ENCODE measurements at regions not wholly inside any gene's neighbourhood (a gene's known extent, or its start where the extent isn't known, plus 50 kb on each side); places are given as distances from the start of the nearest gene placed in this dataset.
"Not testable (repeated sequence)": the region's sequence is repeated elsewhere in the genome, so short reads cannot be mapped to it uniquely, and the experiment has no call there.

GRCh38 chr6:8953310-8953709 lies 518.0 kb upstream of the SLC35B3 start:
- Mint-ChIP-seq H3K27me3 (peaks cover 6% of the 10 kb centered on the region), H3K9me3 (ENCODE audit: low read depth) (no peaks in the 10 kb centered on the region), H3K36me3 (no peaks in the 10 kb centered on the region), H3K27ac (no peak overlapping the region), H3K4me3 (no peak overlapping the region), H3K4me1 (ENCODE audit: low read depth) (no peaks in the 10 kb centered on the region)

DNA sequence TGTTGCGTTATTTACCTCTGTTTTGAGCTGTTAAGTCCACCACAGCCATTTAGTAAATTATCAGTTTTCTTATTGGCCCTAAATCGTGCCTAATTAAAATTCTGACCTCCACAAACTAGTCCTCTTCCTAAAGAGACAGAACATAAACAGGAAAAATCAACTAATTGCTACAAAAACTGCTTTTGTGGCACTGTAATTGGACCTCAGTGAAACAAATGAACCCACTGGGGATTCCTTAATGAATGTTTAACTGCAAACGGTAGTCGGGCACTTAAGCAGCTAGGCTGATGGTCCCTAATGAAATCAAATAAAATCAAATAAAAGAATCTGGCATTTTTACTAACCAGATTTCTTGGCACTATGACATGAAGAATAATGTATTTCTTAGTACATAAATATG lies 513.4 kb upstream of the SLC35B3 start:
- Mint-ChIP-seq H3K36me3 (no peaks in the 10 kb centered on the region), H3K27me3 (peaks cover 6% of the 10 kb centered on the region), H3K27ac (no peak overlapping the region), H3K4me3 (no peak overlapping the region), H3K9me3 (ENCODE audit: low read depth) (no peaks in the 10 kb centered on the region), H3K4me1 (ENCODE audit: low read depth) (no peaks in the 10 kb centered on the region)

GRCh38 chr6:8947900-8948299 lies 512.6 kb upstream of the SLC35B3 start:
- H3K4me3 Mint-ChIP-seq = no peak overlapping the region
- no peaks in the 10 kb centered on the region for H3K9me3 Mint-ChIP-seq (ENCODE audit: low read depth)
- H3K27me3 Mint-ChIP-seq = peaks cover 4% of the 10 kb centered on the region
- no peaks in the 10 kb centered on the region for H3K36me3 Mint-ChIP-seq
- no peak overlapping the region for H3K27ac Mint-ChIP-seq
- no peaks in the 10 kb centered on the region for H3K4me1 Mint-ChIP-seq (ENCODE audit: low read depth)

- no peak overlapping the region for H3K27ac Mint-ChIP-seq
- no peaks in the 10 kb centered on the region for H3K36me3 Mint-ChIP-seq
- H3K4me1 Mint-ChIP-seq (ENCODE audit: low read depth) = no peaks in the 10 kb centered on the region
- no peak overlapping the region for H3K4me3 Mint-ChIP-seq
- H3K27me3 Mint-ChIP-seq = peaks cover 2% of the 10 kb centered on the region
- H3K9me3 Mint-ChIP-seq (ENCODE audit: low read depth) = no peaks in the 10 kb centered on the region
Observed at GRCh38 chr6:8944548-8944947, 509.2 kb upstream of the SLC35B3 start.

- H3K27me3 Mint-ChIP-seq = peaks cover 2% of the 10 kb centered on the region
- no peaks in the 10 kb centered on the region for H3K9me3 Mint-ChIP-seq (ENCODE audit: low read depth)
- H3K4me1 Mint-ChIP-seq (ENCODE audit: low read depth) = no peaks in the 10 kb centered on the region
- no peak overlapping the region for H3K4me3 Mint-ChIP-seq
- H3K27ac Mint-ChIP-seq = no peak overlapping the region
- no peaks in the 10 kb centered on the region for H3K36me3 Mint-ChIP-seq
Observed at GRCh38 chr6:8943073-8943472, 507.7 kb upstream of the SLC35B3 start.

- H3K27ac Mint-ChIP-seq = no peak overlapping the region
- H3K27me3 Mint-ChIP-seq = peaks cover 2% of the 10 kb centered on the region
- no peaks in the 10 kb centered on the region for H3K9me3 Mint-ChIP-seq (ENCODE audit: low read depth)
- no peak overlapping the region for H3K4me3 Mint-ChIP-seq
- H3K36me3 Mint-ChIP-seq = no peaks in the 10 kb centered on the region
- no peaks in the 10 kb centered on the region for H3K4me1 Mint-ChIP-seq (ENCODE audit: low read depth)
Observed at GRCh38 chr6:8941577-8941976, 506.2 kb upstream of the SLC35B3 start.

- Mint-ChIP-seq H3K4me1 (ENCODE audit: low read depth) (no peaks in the 10 kb centered on the region), H3K4me3 (no peak overlapping the region), H3K27me3 (peaks cover 2% of the 10 kb centered on the region), H3K27ac (no peak overlapping the region), H3K9me3 (ENCODE audit: low read depth) (no peaks in the 10 kb centered on the region), H3K36me3 (no peaks in the 10 kb centered on the region)
Observed at GRCh38 chr6:8940356-8940755, 505.0 kb upstream of the SLC35B3 start.

- H3K4me3 Mint-ChIP-seq = no peak overlapping the region
Observed at GRCh38 chr6:8939615-8940014, 504.3 kb upstream of the SLC35B3 start.

GRCh38 chr6:8934318-8934717 lies 499.0 kb upstream of the SLC35B3 start:
- H3K27me3 Mint-ChIP-seq = no peaks in the 10 kb centered on the region
- H3K4me1 Mint-ChIP-seq (ENCODE audit: low read depth) = no peaks in the 10 kb centered on the region
- no peak overlapping the region for H3K4me3 Mint-ChIP-seq
- no peaks in the 10 kb centered on the region for H3K36me3 Mint-ChIP-seq
- no peak overlapping the region for H3K27ac Mint-ChIP-seq
- H3K9me3 Mint-ChIP-seq (ENCODE audit: low read depth) = no peaks in the 10 kb centered on the region

More at GRCh38 chr6:8939615-8940014, 504.3 kb upstream of the SLC35B3 start:
- H3K9me3 Mint-ChIP-seq (ENCODE audit: low read depth) = no peaks in the 10 kb centered on the region
- peaks cover 2% of the 10 kb centered on the region for H3K27me3 Mint-ChIP-seq
- no peaks in the 10 kb centered on the region for H3K36me3 Mint-ChIP-seq
- no peaks in the 10 kb centered on the region for H3K4me1 Mint-ChIP-seq (ENCODE audit: low read depth)
- H3K27ac Mint-ChIP-seq = no peak overlapping the region

DNA sequence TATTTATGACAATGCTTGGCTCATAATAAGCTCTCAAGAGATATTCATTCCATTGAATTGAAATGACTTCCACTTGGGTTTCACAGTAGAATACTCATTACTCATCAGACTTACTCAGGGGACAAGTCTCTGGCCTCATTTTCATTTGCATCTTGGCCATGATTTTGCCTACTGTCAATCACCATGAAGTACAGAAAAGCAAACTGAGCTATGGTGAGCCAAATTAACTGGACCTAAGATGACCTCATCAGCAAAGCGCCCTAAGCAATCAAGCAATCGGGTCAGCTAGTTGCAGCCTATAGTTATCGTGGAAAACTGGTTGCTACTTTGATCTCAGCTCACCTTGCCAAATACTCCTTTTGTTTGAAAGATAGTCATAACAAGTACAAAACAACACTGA lies 494.7 kb upstream of the SLC35B3 start:
- Mint-ChIP-seq H3K27me3 (no peaks in the 10 kb centered on the region), H3K36me3 (no peaks in the 10 kb centered on the region), H3K4me3 (no peak overlapping the region), H3K27ac (no peak overlapping the region), H3K9me3 (ENCODE audit: low read depth) (no peaks in the 10 kb centered on the region), H3K4me1 (ENCODE audit: low read depth) (no peaks in the 10 kb centered on the region)

DNA sequence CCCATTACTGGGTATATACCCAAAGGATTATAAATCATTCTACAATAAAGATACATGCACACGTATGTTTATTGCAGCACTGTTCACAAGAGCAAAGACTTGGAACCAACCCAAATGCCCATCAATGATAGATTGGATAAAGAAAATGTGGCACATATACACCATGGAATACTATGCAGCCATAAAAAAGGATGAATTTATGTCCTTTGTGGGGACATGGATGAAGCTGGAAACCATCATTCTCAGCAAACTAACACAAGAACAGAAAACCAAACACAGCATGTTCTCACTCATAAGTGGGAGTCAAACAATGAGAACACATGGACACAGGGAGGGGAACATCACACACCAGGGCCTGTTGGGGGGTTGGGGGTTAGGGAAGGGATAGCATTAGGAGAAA lies 484.9 kb upstream of the SLC35B3 start:
- H3K4me1 Mint-ChIP-seq (ENCODE audit: low read depth); H3K36me3 Mint-ChIP-seq; H3K27ac Mint-ChIP-seq; H3K27me3 Mint-ChIP-seq; H3K9me3 Mint-ChIP-seq (ENCODE audit: low read depth); H3K4me3 Mint-ChIP-seq: not testable (repeated sequence)

DNA sequence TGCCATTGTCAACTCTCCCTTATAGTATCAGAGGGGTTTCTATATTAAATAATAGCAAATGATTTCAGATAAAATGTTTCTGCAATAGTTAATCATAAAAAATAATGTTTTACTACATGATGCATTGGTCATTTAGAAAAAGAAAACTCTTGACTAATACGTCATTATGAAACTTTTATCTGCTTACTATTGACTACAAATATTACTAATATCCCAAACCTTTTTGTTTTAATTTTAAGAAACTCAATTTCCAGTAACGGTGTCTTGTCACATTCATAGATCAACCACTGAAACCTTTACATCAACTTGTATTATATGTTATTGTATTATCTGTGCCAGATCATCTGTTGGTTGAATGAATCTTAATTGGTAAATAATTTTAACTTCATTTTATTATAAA lies 482.9 kb upstream of the SLC35B3 start:
- H3K9me3 Mint-ChIP-seq (ENCODE audit: low read depth) = peaks cover 4% of the 10 kb centered on the region

GRCh38 chr6:8914700-8915099 lies 479.4 kb upstream of the SLC35B3 start:
- Mint-ChIP-seq H3K4me3 (no peak overlapping the region), H3K27ac (no peak overlapping the region), H3K9me3 (ENCODE audit: low read depth) (peaks cover 9% of the 10 kb centered on the region), H3K36me3 (no peaks in the 10 kb centered on the region), H3K4me1 (ENCODE audit: low read depth) (no peaks in the 10 kb centered on the region), H3K27me3 (peaks cover 2% of the 10 kb centered on the region)

More for the DNA sequence above, 482.9 kb upstream of the SLC35B3 start:
- no peak overlapping the region for H3K4me3 Mint-ChIP-seq
- H3K4me1 Mint-ChIP-seq (ENCODE audit: low read depth) = no peaks in the 10 kb centered on the region
- H3K27me3 Mint-ChIP-seq = no peaks in the 10 kb centered on the region
- no peaks in the 10 kb centered on the region for H3K36me3 Mint-ChIP-seq
- H3K27ac Mint-ChIP-seq = no peak overlapping the region

DNA sequence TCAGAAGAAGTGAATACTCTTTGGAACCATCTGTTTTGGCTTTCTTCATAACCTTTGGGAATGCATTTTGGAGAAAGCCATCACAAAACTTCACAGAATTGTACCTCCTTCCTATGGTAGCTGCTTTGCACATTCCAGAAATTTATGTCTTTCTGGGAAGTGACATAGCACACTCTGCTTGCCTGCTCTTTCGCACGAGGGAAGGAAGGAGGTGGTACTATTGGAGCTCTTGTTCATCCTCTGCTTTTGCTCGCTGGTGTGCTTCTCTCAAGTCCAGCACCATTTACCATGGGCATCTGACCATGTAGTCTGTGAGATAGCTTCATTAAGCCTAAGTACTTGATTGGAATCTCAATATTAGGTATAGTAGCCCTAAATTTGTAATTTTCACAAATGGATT lies 473.3 kb upstream of the SLC35B3 start:
- Mint-ChIP-seq H3K4me1 (ENCODE audit: low read depth) (no peaks in the 10 kb centered on the region), H3K27ac (no peak overlapping the region), H3K36me3 (no peaks in the 10 kb centered on the region), H3K27me3 (peaks cover 11% of the 10 kb centered on the region), H3K9me3 (ENCODE audit: low read depth) (peaks cover 6% of the 10 kb centered on the region), H3K4me3 (no peak overlapping the region)

DNA sequence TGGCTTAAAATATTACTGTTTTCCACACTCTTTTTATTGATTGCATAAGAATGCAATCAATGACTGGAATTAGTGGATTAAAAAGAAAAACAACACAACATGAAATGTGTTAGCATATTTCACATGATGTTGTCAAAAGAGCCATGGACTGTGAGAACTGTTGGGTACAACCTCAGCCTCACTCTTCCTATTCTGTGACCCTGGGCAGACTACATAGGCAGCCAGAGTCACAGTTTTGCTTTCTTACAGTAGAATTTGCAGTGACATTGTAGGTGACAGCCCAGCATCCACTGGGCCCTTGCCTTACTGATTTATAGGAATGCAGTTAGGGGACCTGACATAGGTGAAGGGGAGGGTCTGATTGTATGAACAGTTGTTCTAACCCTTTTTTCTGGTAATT lies 471.4 kb upstream of the SLC35B3 start:
- Mint-ChIP-seq H3K4me3 (no peak overlapping the region), H3K27ac (no peak overlapping the region), H3K9me3 (ENCODE audit: low read depth) (no peaks in the 10 kb centered on the region), H3K27me3 (peaks cover 11% of the 10 kb centered on the region), H3K36me3 (no peaks in the 10 kb centered on the region), H3K4me1 (ENCODE audit: low read depth) (no peaks in the 10 kb centered on the region)

- Mint-ChIP-seq H3K4me1 (ENCODE audit: low read depth) (no peaks in the 10 kb centered on the region), H3K27ac (no peak overlapping the region)
Observed at GRCh38 chr6:8905757-8906156, 470.4 kb upstream of the SLC35B3 start.

GRCh38 chr6:8904754-8905153 lies 469.4 kb upstream of the SLC35B3 start:
- Mint-ChIP-seq H3K27ac (no peak overlapping the region), H3K4me3 (no peak overlapping the region), H3K36me3 (no peaks in the 10 kb centered on the region), H3K4me1 (ENCODE audit: low read depth) (no peaks in the 10 kb centered on the region), H3K9me3 (ENCODE audit: low read depth) (no peaks in the 10 kb centered on the region), H3K27me3 (peaks cover 10% of the 10 kb centered on the region)

More at GRCh38 chr6:8905757-8906156, 470.4 kb upstream of the SLC35B3 start:
- Mint-ChIP-seq H3K36me3 (no peaks in the 10 kb centered on the region), H3K9me3 (ENCODE audit: low read depth) (no peaks in the 10 kb centered on the region), H3K4me3 (no peak overlapping the region), H3K27me3 (peaks cover 11% of the 10 kb centered on the region)

Data from activated naive CD8-positive, alpha-beta T cell (primary cell).